OCI-LY1 (cell line): ENCODE measurements at regions not wholly inside any gene's neighbourhood (a gene's known extent, or its start where the extent isn't known, plus 50 kb on each side); places are given as distances from the start of the nearest gene placed in this dataset.

Experiments used
- H2AFZ ChIP-seq: fragments of 200-600 bp; sonication (generic), shearing (Covaris generic); 2 replicates; pipeline ENCODE4 v1.6.0; 2014; ENCODE audit warnings: antibody characterized with exemption, mild to moderate bottlenecking, low read length
- H3F3A ChIP-seq: fragments of 200-600 bp; sonication (generic), shearing (Covaris generic); 2 replicates; pipeline ENCODE4 v1.6.0; 2014; ENCODE audit warnings: mild to moderate bottlenecking, antibody characterized with exemption, low read length, moderate library complexity; ENCODE audit not compliant: insufficient read depth
- H3K27ac ChIP-seq: fragments of 200-600 bp; sonication (generic); 2 replicates; pipeline ENCODE4 v1.5.1; 2014; ENCODE audit warnings: low read length, mixed run types, mild to moderate bottlenecking, low read depth; ENCODE audit not compliant: poor library complexity, severe bottlenecking
- H3K27me3 ChIP-seq: fragments of 200-600 bp; sonication (generic); 2 replicates; pipeline ENCODE4 v1.6.0; 2014; ENCODE audit warnings: antibody characterized with exemption, mild to moderate bottlenecking, low read length, moderate library complexity; ENCODE audit not compliant: insufficient read depth
- H3K36me3 ChIP-seq: fragments of 200-600 bp; sonication (generic); 2 replicates; pipeline ENCODE4 v1.6.1; 2014; ENCODE audit warnings: mild to moderate bottlenecking, antibody characterized with exemption, low read length, moderate library complexity, mixed read lengths; ENCODE audit not compliant: insufficient read depth
- H3K4me1 ChIP-seq: fragments of 200-600 bp; sonication (generic); 2 replicates; pipeline ENCODE4 v1.5.1; 2014; ENCODE audit warnings: mild to moderate bottlenecking, low read length, moderate library complexity; ENCODE audit not compliant: insufficient read depth, severe bottlenecking
- H3K4me2 ChIP-seq: fragments of 200-600 bp; sonication (generic), shearing (Covaris generic); 2 replicates; pipeline ENCODE4 v1.6.1; 2014; ENCODE audit warnings: low read length
- H3K4me3 ChIP-seq: fragments of 200-600 bp; sonication (generic); 2 replicates; pipeline ENCODE4 v1.5.1; 2014; ENCODE audit warnings: low read length, low read depth, mild to moderate bottlenecking, mixed read lengths; ENCODE audit not compliant: poor library complexity, severe bottlenecking
- H3K79me2 ChIP-seq: fragments of 200-600 bp; shearing (Covaris generic); 2 replicates; pipeline ENCODE4 v1.6.1; 2016; ENCODE audit warnings: mixed run types, low read length, mixed read lengths; ENCODE audit not compliant: insufficient read depth
- H3K9ac ChIP-seq: fragments of 200-600 bp; sonication (generic), shearing (Covaris generic); 2 replicates; pipeline ENCODE4 v1.6.1; 2014; ENCODE audit warnings: mild to moderate bottlenecking, low read length, mixed read lengths
- H3K9me2 ChIP-seq: fragments of 200-600 bp; sonication (generic), shearing (Covaris generic); 2 replicates; pipeline ENCODE4 v1.6.1; 2014; ENCODE audit warnings: low read depth, mild to moderate bottlenecking, low read length, mixed read lengths
- H3K9me3 ChIP-seq: fragments of 200-600 bp; shearing (Covaris generic); 2 replicates; pipeline ENCODE4 v1.6.1; 2014; ENCODE audit warnings: low read length, mixed read lengths
- H4K20me1 ChIP-seq: fragments of 200-600 bp; sonication (generic), shearing (Covaris generic); 2 replicates; pipeline ENCODE4 v1.6.0; 2016; ENCODE audit warnings: mild to moderate bottlenecking, low read length; ENCODE audit not compliant: insufficient read depth
- CTCF ChIP-seq: fragments of 200-600 bp; sonication (generic), shearing (Covaris generic); IDR thresholded peaks from 2 replicates; pipeline ENCODE4 v1.5.1; 2017; ENCODE audit warnings: mild to moderate bottlenecking, antibody characterized with exemption, low read length, moderate library complexity, mixed read lengths
- EZH2 ChIP-seq: fragments of 200-600 bp; sonication (generic), shearing (Covaris generic); IDR thresholded peaks from 2 replicates; pipeline ENCODE4 v1.8.0; 2017; ENCODE audit warnings: borderline replicate concordance, mixed run types, mild to moderate bottlenecking, antibody characterized with exemption, low read length, moderate library complexity, mixed read lengths

DNA sequence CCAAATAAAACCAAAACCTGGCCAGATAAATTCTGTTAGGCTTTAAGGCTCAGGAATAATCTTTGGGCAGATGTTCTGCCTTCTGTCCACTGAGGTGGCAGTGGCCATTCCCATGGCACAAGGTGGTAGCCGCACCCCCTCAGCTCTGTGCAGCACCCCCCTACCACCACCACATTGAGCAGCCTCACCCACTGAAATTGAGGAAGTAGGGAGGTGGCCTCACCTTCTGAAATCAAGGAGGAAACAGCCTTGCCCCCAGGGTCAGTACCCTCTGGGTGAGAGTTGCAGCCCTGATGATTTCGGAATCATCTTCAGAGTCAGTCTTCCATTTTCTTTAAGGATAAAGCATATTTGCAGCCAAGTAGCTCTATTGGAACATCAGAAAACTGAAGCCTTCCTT is 204.8 kb upstream of the PIK3R1 start:
- H3K4me1 ChIP-seq = no peaks in the 10 kb centered on the region
- no peaks in the 10 kb centered on the region for H3F3A ChIP-seq
- H3K4me2 ChIP-seq = no peak overlapping the region
- H3K27me3 ChIP-seq = no peaks in the 10 kb centered on the region
- H3K27ac ChIP-seq = no peak overlapping the region
- no peaks in the 10 kb centered on the region for H4K20me1 ChIP-seq
- H3K36me3 ChIP-seq = no peaks in the 10 kb centered on the region
- TF ChIP-seq EZH2 = no peak
- TF ChIP-seq CTCF = no peak
- H3K4me3 ChIP-seq = no peak overlapping the region
- no peaks in the 10 kb centered on the region for H3K9me2 ChIP-seq
- H3K79me2 ChIP-seq = no peaks in the 10 kb centered on the region
- H2AFZ ChIP-seq = no peak overlapping the region
- no peaks in the 10 kb centered on the region for H3K9me3 ChIP-seq
- no peak overlapping the region for H3K9ac ChIP-seq

GRCh38 chr5:68007451-68007850 is 208.1 kb upstream of the PIK3R1 start:
- Histone ChIP-seq H3K79me2 (no peaks in the 10 kb centered on the region), H2AFZ (no peak overlapping the region), H3K9me2 (no peaks in the 10 kb centered on the region), H4K20me1 (no peaks in the 10 kb centered on the region), H3K9me3 (no peaks in the 10 kb centered on the region), H3K27ac (no peak overlapping the region), H3K4me1 (no peaks in the 10 kb centered on the region), H3K36me3 (no peaks in the 10 kb centered on the region), H3K9ac (no peak overlapping the region), H3K27me3 (no peaks in the 10 kb centered on the region), H3K4me3 (no peak overlapping the region), H3K4me2 (no peak overlapping the region), H3F3A (no peaks in the 10 kb centered on the region)
- TF ChIP-seq EZH2 = no peak
- no peak for TF ChIP-seq CTCF

GRCh38 chr5:68002836-68003235 is 212.7 kb upstream of the PIK3R1 start:
- TF ChIP-seq CTCF = no peak
- TF ChIP-seq EZH2 = no peak

More at GRCh38 chr5:68002836-68003235, 212.7 kb upstream of the PIK3R1 start:
- Histone ChIP-seq H3K27ac (no peak overlapping the region), H3K4me3 (no peak overlapping the region), H3K36me3 (no peaks in the 10 kb centered on the region), H3K9me2 (no peaks in the 10 kb centered on the region), H4K20me1 (no peaks in the 10 kb centered on the region), H3K9me3 (no peaks in the 10 kb centered on the region), H3K9ac (no peak overlapping the region), H3F3A (no peaks in the 10 kb centered on the region), H3K27me3 (no peaks in the 10 kb centered on the region), H3K4me1 (no peaks in the 10 kb centered on the region), H3K4me2 (no peak overlapping the region), H2AFZ (no peak overlapping the region), H3K79me2 (no peaks in the 10 kb centered on the region)
